Ovary (tissue), 3 donors: ENCODE measurements at regions not wholly inside any gene's neighbourhood (a gene's known extent, or its start where the extent isn't known, plus 50 kb on each side); places are given as distances from the start of the nearest gene placed in this dataset.

ENCODE experiments used
- EP300 ChIP-seq: sonication (generic); formaldehyde crosslinking; IDR thresholded peaks from one replicate; pipeline ENCODE4 v1.6.1; 2017; ENCODE audit warnings: antibody characterized with exemption
- POLR2A ChIP-seq: fragments of 450-650 bp; IDR thresholded peaks from one replicate; pipeline ENCODE4 v1.6.1; 2017; ENCODE audit warnings: antibody characterized with exemption, mild to moderate bottlenecking, moderate library complexity
- TF ChIP-seq, protein P1 (sequence below), 3 donors: fragments of 450-650 bp in 2 of 3; fragments of 200-600 bp in 1 of 3; IDR thresholded peaks; one replicate each; pipeline versions ENCODE4 v1.5.1 to v1.8.0; 2016 to 2022; ENCODE audit warnings: antibody characterized with exemption in 3 of 3, mild to moderate bottlenecking in 1 of 3
- donor health status: DM: no; HTN: no; CAD: no.

GRCh38 chr4:141462361-141462760 lies 174.0 kb upstream of the IL15 start:
- TF ChIP-seq, protein P1, sequence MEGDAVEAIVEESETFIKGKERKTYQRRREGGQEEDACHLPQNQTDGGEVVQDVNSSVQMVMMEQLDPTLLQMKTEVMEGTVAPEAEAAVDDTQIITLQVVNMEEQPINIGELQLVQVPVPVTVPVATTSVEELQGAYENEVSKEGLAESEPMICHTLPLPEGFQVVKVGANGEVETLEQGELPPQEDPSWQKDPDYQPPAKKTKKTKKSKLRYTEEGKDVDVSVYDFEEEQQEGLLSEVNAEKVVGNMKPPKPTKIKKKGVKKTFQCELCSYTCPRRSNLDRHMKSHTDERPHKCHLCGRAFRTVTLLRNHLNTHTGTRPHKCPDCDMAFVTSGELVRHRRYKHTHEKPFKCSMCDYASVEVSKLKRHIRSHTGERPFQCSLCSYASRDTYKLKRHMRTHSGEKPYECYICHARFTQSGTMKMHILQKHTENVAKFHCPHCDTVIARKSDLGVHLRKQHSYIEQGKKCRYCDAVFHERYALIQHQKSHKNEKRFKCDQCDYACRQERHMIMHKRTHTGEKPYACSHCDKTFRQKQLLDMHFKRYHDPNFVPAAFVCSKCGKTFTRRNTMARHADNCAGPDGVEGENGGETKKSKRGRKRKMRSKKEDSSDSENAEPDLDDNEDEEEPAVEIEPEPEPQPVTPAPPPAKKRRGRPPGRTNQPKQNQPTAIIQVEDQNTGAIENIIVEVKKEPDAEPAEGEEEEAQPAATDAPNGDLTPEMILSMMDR (IDR thresholded peaks at IDR 0.05) = no peak
- TF ChIP-seq POLR2A (no peak), EP300 (no peak)
